ENCODE measurements at regions not wholly inside any gene's neighbourhood (a gene's known extent, or its start where the extent isn't known, plus 50 kb on each side); places are given as distances from the start of the nearest gene placed in this dataset.

- no peak for DNase-seq (ENCODE audit: low spot score)
- no peak for TF ChIP-seq CTCF (conservative IDR thresholded peaks at IDR 0.05; ENCODE audit: low read depth)
- POLR2A ChIA-PET (ENCODE audit: low non-redundant PET): no interaction called here
- H3K27ac ChIP-seq: no peak overlapping the region
- CTCF ChIA-PET: no interaction called here
Observed at GRCh38 chr3:150038830-150039229, 68.1 kb upstream of the PFN2 start.

GRCh38 chr3:150036780-150037179, 66.1 kb upstream of the PFN2 start:
- CTCF ChIA-PET: no interaction called here
- no peak for TF ChIP-seq CTCF (conservative IDR thresholded peaks at IDR 0.05; ENCODE audit: low read depth)
- no peak overlapping the region for H3K27ac ChIP-seq
- no peak for DNase-seq (ENCODE audit: low spot score)
- POLR2A ChIA-PET (ENCODE audit: low non-redundant PET): no interaction called here

- CTCF ChIA-PET: interaction anchor here (0.7 kb wide), 1 partner anchor 69 kb away, joined by 4 read pairs; no protein-coding TSS in a partner anchor
- no peak overlapping the region for H3K27ac ChIP-seq
- no peak for TF ChIP-seq CTCF (conservative IDR thresholded peaks at IDR 0.05; ENCODE audit: low read depth)
- DNase-seq (ENCODE audit: low spot score): no peak
- POLR2A ChIA-PET (ENCODE audit: low non-redundant PET): no interaction called here
Observed at GRCh38 chr3:150035910-150036612, 65.4 kb upstream of the PFN2 start.

- H3K27ac ChIP-seq: no peak overlapping the region
- TF ChIP-seq CTCF (conservative IDR thresholded peaks at IDR 0.05; ENCODE audit: low read depth): no peak
- ChIA-PET CTCF (interaction anchor here (0.7 kb wide), 2 partner anchors 68 to 619 kb away, joined by 4 to 6 read pairs; no protein-coding TSS in a partner anchor), POLR2A (ENCODE audit: low non-redundant PET) (no interaction called here)
- no peak for DNase-seq (ENCODE audit: low spot score)
Observed at GRCh38 chr3:150035301-150035779, 64.6 kb upstream of the PFN2 start.

GRCh38 chr3:150033721-150034120, 63.0 kb upstream of the PFN2 start:
- CTCF ChIA-PET: interaction anchor here (0.6 to 0.7 kb wide), 2 partner anchors 16 to 1985 kb away, joined by 3 read pairs; no protein-coding TSS in a partner anchor
- POLR2A ChIA-PET (ENCODE audit: low non-redundant PET): no interaction called here
- H3K27ac ChIP-seq: no peak overlapping the region
- no peak for TF ChIP-seq CTCF (conservative IDR thresholded peaks at IDR 0.05; ENCODE audit: low read depth)
- DNase-seq (ENCODE audit: low spot score): no peak

- ChIA-PET CTCF (no interaction called here), POLR2A (ENCODE audit: low non-redundant PET) (no interaction called here)
- DNase-seq (ENCODE audit: low spot score): no peak
- no peak for TF ChIP-seq CTCF (conservative IDR thresholded peaks at IDR 0.05; ENCODE audit: low read depth)
- no peak overlapping the region for H3K27ac ChIP-seq
Observed at GRCh38 chr3:150030841-150031240, 60.1 kb upstream of the PFN2 start.

Data from RWPE1 (cell line).